Activated CD4-positive, alpha-beta T cell treated with anti-CD3 and anti-CD28 coated beads, Interleukin-2, amount 50 U/mL, for 4 hours (primary cell): ENCODE measurements at regions not wholly inside any gene's neighbourhood (a gene's known extent, or its start where the extent isn't known, plus 50 kb on each side); places are given as distances from the start of the nearest gene placed in this dataset.

Source experiments
- DNase-seq, 2 experiments: peaks; one replicate each; pipeline ENCODE4 v3.0.0-alpha.2; 2020

DNA sequence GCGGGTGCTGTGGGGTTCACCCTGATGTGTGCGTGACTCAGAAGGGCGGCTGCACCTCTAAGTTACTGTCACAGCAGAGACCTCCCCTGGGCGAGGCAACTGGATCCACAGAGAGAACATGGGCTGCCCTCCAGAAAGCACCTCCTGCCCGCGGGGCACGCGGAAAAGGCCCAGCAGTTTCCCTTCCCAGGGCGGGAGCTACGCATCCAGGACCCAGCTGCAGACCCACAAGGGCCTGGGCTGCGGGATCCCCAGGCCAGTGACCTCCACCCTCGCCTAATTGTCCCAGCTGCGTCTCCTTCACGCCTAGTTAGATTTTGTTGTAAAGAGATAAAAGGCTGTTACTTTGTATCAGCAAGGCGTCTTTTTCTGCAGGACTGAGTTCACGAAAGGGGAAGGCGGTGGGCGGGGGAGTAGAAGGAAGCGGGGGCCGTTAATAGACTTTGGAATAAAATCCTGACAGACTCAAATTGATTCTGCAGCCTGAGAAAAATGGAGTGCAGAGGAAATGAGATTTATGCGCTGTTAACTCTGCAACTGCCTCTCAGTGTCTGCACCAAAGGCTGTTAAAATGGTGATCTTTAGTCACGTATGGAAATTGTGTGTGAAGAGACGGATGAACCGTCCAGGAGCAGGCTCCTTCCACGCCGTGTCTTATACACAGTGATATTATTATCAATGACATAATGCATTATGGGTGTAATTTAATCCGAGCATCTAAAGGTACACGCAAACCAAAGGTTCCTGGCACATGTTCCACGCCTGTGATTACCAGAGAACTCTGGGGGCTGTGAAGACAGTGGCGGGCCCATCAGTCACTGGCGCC, 65.9 kb upstream of the FBRSL1 start:
- no peak for DNase-seq

DNA sequence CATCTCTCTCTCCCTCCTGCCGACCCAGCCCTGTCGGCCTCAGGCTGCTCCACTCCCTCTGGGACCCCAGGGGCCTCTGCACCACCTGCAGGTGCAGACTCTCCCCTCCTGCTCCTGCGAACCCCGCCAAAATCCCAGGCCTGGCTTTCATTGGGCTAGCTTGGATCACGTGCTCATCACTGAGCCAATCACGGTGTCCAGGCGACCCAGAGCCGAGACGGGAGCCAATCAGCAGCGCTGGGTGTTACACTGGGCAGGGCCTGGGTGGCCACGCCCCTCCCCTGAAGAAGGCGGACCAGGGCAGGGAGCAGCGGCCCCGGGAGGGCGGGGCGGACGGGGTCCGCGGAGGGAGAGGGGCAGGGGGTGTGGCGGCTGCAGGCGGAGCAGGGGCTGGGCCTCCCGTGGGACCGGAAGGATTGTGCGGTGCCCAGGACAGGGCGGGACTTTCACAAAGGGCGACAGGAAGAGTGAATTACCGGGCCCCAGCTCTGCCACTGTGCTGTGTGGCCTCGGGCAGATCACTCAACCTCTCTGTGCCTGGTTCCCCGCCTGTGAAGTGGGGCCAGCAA, 66.6 kb upstream of the FBRSL1 start:
- no peak for DNase-seq

DNA sequence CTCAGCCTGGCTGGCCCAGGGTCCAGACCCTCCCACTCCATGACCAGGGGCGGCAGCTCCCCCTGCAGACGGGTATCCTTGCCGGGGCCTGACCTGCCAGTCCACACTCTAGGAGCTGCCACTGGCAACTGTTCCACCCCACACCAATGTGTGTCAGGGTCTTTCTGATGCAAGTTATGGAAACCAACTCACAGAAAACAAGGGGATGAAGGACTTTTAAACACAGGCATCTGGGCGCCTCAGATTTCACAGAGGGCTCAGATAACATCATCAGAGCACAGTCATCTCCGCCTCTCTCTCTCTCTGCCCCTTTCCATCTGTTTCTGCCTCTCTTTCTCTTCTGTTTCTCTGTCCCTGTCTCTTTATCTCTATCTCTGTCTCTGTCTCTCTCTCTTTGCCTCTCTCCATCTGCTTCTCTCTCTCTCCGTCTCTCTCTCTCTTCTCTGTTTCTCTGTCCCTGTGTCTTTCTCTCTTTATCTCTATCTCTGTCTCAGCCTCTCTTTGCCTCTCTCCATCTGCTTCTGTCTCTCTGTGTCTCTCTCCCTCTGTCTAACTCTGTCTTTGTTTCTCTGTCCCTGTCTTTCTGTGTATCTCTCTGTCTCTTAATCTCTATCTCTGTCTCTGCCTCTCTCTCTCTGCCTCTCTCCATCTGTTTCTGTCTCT, 67.4 kb upstream of the FBRSL1 start:
- no peak for DNase-seq

- DNase-seq: no peak
These were observed 67.9 kb upstream of the FBRSL1 start for GRCh38 chr12:132422040-132422380.

- no peak for DNase-seq
These were observed 70.2 kb upstream of the FBRSL1 start for GRCh38 chr12:132419631-132420246.

GRCh38 chr12:132418393-132418925, 71.5 kb upstream of the FBRSL1 start:
- DNase-seq: no peak

DNA sequence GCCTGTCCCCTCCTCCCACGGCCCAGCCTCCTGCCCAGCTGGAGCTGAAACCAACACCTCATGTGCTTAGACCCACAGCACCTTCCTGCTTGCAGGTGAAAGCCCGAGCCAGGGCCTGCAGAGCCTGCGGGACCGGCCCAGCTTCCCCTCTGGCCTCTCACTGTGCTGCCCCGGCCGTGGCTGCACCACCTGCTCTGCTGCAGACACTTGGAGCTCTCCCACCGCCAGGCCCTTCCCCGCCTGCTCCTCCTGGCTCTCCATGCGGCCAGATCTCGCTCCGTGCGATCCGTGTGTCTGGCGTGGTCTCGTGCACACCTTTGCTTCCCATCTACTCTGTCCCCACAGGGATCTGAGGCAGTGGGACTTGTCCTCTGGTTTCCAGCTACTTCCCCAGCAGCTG, 72.2 kb upstream of the FBRSL1 start:
- DNase-seq: no peak

DNA sequence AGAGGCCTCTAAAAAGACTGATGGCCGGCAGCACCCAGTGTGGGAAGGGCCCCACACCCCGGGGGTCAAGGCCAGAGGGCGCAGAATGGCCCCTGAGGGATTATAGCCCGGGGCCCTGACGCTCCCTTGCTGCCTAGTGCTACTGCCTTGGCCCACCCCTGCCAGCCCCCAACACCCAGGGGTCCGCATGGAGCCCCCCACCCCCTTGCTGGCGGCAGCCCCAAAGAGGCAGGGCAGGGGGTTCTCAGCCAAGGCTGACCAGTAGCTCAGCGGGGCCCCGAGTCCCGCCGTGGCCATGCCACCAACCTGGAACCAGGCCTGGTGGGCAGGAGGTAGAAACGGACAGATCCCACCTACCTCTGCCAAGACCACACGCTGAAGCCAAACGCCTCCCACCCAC, 73.1 kb upstream of the FBRSL1 start:
- DNase-seq: no peak

DNA sequence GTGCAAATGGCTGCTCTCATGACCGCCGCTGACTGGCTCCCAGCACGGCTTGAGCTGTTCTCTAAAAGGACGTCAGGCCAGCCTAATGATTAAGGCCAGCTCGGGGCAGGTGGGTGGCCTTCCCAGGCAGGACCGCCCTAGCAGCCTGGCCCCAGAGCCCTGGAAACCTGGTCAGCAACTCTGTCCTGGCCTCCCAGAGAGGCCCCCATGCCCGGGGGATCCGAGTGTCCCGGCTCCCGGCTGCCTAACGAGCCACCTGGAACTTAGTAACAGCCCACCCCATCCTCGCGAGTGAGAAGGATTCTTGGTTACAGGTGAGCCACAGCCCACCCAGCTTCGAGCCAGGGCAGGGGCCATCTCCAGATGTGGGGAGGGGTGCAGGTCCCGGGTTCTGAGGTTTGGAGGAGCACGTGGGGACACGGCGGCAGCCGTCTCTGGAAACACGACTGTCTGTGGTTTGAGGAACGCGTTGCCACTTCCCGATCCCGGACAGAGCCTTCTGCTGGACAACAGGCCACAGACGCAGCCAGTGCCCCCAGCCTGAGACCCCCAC, 73.8 kb upstream of the FBRSL1 start:
- no peak for DNase-seq

DNA sequence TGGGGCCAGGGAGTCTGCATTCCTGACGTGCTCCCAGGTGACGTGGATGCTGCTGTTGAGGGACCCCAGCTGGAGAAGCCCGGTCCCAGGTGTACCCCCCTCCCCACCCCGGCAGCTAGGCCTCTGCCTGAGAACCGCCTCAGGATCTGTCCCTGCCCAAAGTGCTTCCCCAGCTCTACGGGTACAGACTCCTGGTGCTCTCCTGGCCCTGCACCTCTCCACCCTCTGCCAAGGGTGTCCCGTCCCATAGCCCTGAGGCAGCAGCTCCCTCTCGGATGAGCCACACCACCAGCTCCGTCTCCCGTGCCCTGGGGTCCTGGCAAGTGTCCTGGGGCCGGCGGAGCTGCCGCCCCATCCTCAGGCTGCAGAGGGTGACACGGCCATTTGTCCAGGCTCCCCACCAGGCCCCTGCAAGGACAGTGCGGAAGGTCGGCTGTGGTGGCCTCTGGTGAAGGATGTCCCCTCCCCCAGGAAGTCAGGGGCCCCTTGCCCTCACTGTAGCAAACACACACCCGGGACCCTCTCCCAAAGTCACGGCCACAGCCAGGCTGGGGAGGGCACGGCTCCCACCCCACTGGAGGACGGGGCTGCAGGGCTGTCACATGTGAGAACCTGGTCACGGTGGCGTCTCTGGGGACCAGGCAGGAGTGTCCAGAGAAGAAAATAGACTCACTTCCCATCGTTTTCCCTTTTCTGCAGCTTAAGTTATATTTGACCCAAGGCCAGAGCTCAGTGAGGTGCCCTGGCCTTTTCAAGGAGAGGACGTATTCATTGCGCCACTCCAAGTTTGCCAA, 74.4 kb upstream of the FBRSL1 start:
- no peak for DNase-seq

DNA sequence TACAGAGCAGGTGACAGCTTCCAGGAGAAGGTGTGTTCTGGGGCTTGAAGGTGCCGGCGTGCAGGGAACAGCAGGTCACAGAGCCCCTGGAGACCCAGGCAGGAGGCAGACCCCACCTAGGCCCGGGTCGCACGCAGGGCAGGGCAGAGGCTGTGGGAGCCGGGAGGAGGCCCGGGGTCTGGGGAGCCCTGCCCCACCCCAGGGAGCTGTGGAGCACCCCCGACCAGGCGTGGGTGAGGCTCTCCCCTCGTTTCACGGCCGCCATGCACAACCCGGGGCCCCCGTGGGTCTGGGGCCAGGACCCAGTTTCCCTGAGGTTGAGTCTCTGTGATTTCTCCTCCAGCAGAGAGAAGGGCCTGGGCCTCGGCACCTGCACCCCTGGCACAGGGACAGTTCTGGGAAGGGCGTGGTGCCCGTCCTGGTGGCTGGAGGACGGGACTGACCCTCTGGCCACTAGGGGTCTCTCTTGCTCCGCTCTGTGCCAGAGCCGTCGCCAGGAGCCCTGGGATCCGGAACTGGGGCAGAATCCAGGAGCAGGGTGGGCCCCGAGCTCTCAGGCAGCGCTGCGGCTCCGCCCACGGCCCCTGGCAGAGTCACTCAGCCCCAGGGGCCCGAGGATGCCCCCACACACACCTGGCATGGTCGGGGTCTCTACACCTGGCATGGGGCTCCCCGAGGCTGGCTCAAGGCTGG, 75.2 kb upstream of the FBRSL1 start:
- peak; percentile 60 to 67 for DNase-seq

DNA sequence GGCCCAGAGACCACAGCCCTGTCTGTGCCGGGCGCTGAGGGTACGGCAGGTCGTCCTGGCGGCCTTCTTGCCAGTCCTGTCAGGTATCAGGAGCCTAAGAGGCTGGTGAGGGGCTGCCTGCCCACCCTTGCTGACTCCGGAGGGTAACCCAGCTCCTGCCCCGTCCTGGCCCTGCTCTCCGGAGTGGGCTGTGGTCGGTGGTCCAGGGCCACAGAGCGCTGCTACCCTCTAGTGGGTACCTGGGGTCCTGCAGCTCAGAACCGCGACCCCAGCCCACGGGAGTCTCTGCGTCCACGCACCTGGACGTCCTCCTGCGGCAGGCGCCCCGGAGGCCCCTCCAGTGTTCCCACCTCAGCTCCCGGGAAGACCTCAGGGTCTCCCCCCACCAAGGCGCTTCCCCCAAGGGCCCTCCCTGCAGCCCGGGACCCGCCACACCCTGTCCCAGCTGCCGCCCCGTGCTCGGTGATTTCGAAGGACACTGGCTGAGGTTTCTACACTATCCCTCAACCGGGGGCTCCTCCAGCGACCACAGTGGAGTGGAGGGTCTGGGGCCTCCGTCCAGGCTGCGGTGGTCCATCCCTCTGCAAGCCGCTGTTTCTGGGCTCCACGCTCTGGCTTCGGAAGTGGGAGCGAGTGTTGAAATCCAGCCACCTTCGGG, 75.9 kb upstream of the FBRSL1 start:
- DNase-seq: no peak

- no peak for DNase-seq
These were observed 78.5 kb upstream of the FBRSL1 start for GRCh38 chr12:132411457-132411856.

GRCh38 chr12:132410849-132411248, 79.1 kb upstream of the FBRSL1 start:
- no peak for DNase-seq

DNA sequence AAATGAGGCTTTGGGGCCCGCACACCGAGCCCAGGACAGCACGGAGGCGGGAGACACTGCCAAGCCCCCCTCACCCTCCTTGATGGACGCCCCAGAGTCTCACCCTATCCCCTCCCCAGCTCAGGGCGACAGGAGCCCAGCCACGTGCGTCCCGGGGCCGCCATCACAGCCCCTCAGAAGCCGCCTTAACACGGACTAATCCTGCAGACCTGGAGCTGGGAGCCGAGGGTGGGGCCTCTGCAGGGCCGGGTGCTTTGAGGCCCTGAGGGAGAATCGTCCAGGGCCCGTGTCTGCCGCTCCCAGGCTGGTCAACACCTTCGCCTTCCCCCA, 79.7 kb upstream of the FBRSL1 start:
- no peak for DNase-seq

GRCh38 chr12:132409495-132410295, 80.3 kb upstream of the FBRSL1 start:
- DNase-seq: no peak

DNA sequence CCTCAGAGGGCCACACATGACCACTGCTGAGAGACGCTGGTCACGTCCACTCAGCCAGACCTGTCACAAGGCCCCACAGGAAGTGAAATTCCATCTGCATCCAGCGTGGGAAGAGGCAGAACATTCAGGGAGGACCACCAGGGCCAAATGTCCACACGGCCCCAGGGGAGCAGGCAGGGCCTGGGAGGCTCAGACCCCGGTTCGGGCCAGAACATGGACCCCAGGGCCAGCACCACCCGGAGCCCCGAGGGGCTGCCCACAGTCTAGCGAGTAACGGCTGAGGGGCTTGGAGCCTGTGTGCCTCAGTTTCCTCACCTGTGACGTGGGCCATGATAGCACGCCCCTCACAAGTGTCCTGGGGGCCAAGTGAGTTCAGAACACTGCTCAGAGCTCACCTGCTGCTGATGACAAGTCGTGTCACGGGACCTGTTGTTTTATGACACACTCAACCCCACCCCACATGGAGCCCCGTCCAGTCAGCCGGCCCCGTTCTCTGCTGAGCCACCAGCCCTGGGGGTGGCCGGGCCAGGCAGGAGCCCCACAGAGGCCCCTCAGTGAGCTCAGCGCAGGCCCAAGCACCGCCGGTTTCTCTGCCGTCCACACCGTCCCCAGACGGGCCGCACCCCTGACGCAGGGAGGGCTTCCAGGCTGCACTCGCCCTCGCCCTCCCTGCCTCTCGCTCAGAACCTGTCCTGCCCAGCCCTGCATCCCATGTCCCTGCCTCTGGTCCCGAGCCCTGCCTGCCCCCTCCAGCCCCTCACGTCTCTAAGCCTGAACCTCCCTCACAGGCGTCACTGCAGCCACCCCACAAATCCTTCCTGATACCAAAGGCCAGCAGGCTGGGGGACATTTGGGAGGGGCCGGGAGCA, 79.5 kb upstream of the GALNT9 start:
- no peak for DNase-seq

DNA sequence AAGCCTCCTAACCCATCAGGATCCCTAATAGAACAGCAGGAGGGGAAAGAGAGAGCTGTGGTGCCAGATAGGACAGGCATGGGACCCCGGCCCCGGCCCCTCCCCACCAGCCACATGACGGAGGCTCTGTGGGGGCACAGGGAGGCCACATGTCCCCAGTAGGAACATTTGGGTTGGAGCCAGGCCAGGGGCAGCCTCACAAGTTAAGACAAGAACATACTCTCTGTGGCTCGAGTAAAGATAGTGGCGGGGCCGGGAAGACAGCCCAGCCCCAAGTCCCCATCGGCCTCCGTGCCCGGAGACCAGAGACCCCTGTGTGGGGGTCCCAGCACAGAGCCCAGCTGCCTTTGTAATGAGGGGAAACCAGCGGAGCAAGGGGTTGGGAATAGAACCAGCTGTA, 78.6 kb upstream of the GALNT9 start:
- no peak for DNase-seq

- DNase-seq: no peak
These were observed 78.1 kb upstream of the GALNT9 start for GRCh38 chr12:132407451-132407961.
